GM23338 (cell line): ENCODE measurements at regions not wholly inside any gene's neighbourhood (a gene's known extent, or its start where the extent isn't known, plus 50 kb on each side); places are given as distances from the start of the nearest gene placed in this dataset.
A peak's percentile ranks its signal among the peaks of the same experiment; 100 is the strongest.

Experiments
- ATAC-seq: fragments of 200-7000 bp; cut with Tn5 transposase; 3 replicates; pipeline ENCODE4 v1.9.1; 2020
- DNase-seq: peaks from one replicate; pipeline ENCODE4 v3.0.0-alpha.2; 2015; ENCODE audit warnings: low spot score
- H2AFZ ChIP-seq: fragments of 200-600 bp; sonication (generic); 2 replicates; pipeline ENCODE4 v1.8.0; 2016; ENCODE audit warnings: antibody characterized with exemption, mild to moderate bottlenecking, moderate library complexity
- H3F3A ChIP-seq: fragments of 200-600 bp; sonication (generic); replicated peaks from 2 replicates; pipeline ENCODE4 v1.8.0; 2017; ENCODE audit warnings: antibody characterized with exemption, mixed run types, low read depth
- H3K27ac ChIP-seq: fragments of 200-600 bp; sonication (generic); 2 replicates; pipeline ENCODE4 v1.6.1; 2016; ENCODE audit warnings: low read depth
- H3K27me3 ChIP-seq: fragments of 200-600 bp; sonication (generic); 2 replicates; pipeline ENCODE4 v1.8.0; 2016; ENCODE audit warnings: mild to moderate bottlenecking, mixed run types, moderate library complexity; ENCODE audit not compliant: insufficient read depth
- H3K36me3 ChIP-seq: fragments of 200-600 bp; sonication (generic); 2 replicates; pipeline ENCODE4 v1.8.0; 2016; ENCODE audit warnings: mild to moderate bottlenecking; ENCODE audit not compliant: insufficient read depth
- H3K4me1 ChIP-seq: fragments of 200-600 bp; sonication (generic); 2 replicates; pipeline ENCODE4 v1.8.0; 2016; ENCODE audit warnings: mild to moderate bottlenecking, moderate library complexity; ENCODE audit not compliant: insufficient read depth
- H3K4me2 ChIP-seq: fragments of 200-600 bp; sonication (generic); 2 replicates; pipeline ENCODE4 v1.7.1; 2017; ENCODE audit warnings: mixed run types
- H3K4me3 ChIP-seq: fragments of 200-600 bp; sonication (generic); 2 replicates; pipeline ENCODE4 v1.6.1; 2016; ENCODE audit warnings: mixed run types
- H3K79me2 ChIP-seq: fragments of 200-600 bp; sonication (generic); replicated peaks from 2 replicates; pipeline ENCODE4 v1.8.0; 2017; ENCODE audit warnings: mild to moderate bottlenecking; ENCODE audit not compliant: insufficient read depth
- H3K9me2 ChIP-seq: fragments of 200-600 bp; sonication (generic); 2 replicates; pipeline ENCODE4 v1.8.0; 2017; ENCODE audit not compliant: insufficient read depth
- H4K20me1 ChIP-seq: fragments of 200-600 bp; sonication (generic); replicated peaks from 2 replicates; pipeline ENCODE4 v1.8.0; 2017; ENCODE audit warnings: mild to moderate bottlenecking; ENCODE audit not compliant: insufficient read depth
- H3K27ac Mint-ChIP-seq: 2 replicates; pipeline ENCODE4 v1.8.0; 2020; ENCODE audit warnings: inconsistent platforms, mild to moderate bottlenecking, moderate library complexity, mixed read lengths
- H3K27me3 Mint-ChIP-seq: 3 replicates; pipeline ENCODE4 v1.8.0; 2022; ENCODE audit warnings: low read depth, mild to moderate bottlenecking, moderate library complexity, mixed read lengths, inconsistent platforms; ENCODE audit not compliant: insufficient read depth, poor library complexity
- H3K36me3 Mint-ChIP-seq: 3 replicates; pipeline ENCODE4 v1.8.0; 2021; ENCODE audit warnings: low read depth, mild to moderate bottlenecking, inconsistent platforms, moderate library complexity, mixed read lengths
- H3K4me1 Mint-ChIP-seq: 3 replicates; pipeline ENCODE4 v1.8.0; 2020; ENCODE audit warnings: mild to moderate bottlenecking, inconsistent platforms, mixed read lengths
- H3K4me3 Mint-ChIP-seq: 3 replicates; pipeline ENCODE4 v1.8.0; 2021; ENCODE audit warnings: moderate library complexity, mild to moderate bottlenecking, inconsistent platforms, mixed read lengths
- H3K9me3 Mint-ChIP-seq: 3 replicates; pipeline ENCODE4 v1.8.0; 2020; ENCODE audit warnings: moderate library complexity, mild to moderate bottlenecking, inconsistent platforms, mixed read lengths
- CREB1 ChIP-seq: fragments of 250-450 bp; sonication (Bioruptor Pico); IDR thresholded peaks from 2 replicates; pipeline ENCODE4 v1.5.0; 2020; ENCODE audit warnings: low read depth, mild to moderate bottlenecking, moderate library complexity
- CTCF ChIP-seq, 2 experiments: fragments of 200-600 bp in 1 of 2; sonication (generic) in 1 of 2; conservative IDR thresholded peaks; 2 replicates each; pipeline versions ENCODE4 v1.5.1 to v1.6.1; 2016 to 2017; ENCODE audit warnings: antibody characterized with exemption in 2 of 2, low read depth in 2 of 2, mild to moderate bottlenecking in 2 of 2, moderate library complexity in 1 of 2
- NANOG ChIP-seq: IDR thresholded peaks from 2 replicates; pipeline ENCODE4 v1.6.1; 2016; ENCODE audit warnings: antibody characterized with exemption, borderline replicate concordance
- REST ChIP-seq: IDR thresholded peaks from one replicate; pipeline ENCODE4 v1.6.1; 2018; ENCODE audit warnings: antibody characterized with exemption; ENCODE audit not compliant: unreplicated experiment
- ZNF331 ChIP-seq: fragments of 250-450 bp; sonication (Bioruptor Pico); IDR thresholded peaks from 2 replicates; pipeline ENCODE4 v1.5.0; 2020; ENCODE audit warnings: low read depth, mild to moderate bottlenecking, moderate library complexity
- ZNF462 ChIP-seq: fragments of 250-450 bp; sonication (Bioruptor Pico); IDR thresholded peaks from 2 replicates; pipeline ENCODE4 v1.5.0; 2020; ENCODE audit warnings: mild to moderate bottlenecking, moderate library complexity

- TF ChIP-seq REST: no peak
- TF ChIP-seq ZNF331: no peak
- TF ChIP-seq CREB1: no peak
Measured at GRCh38 chr11:81792416-81792815, 941.2 kb downstream of the FAM181B start (continued).

- no peak for DNase-seq
- Histone ChIP-seq H3K27ac (no peak overlapping the region), H3K36me3 (no peaks in the 10 kb centered on the region)
Measured at GRCh38 chr11:81787584-81788049, 946.0 kb downstream of the FAM181B start.

GRCh38 chr11:81772166-81772565, 961.5 kb downstream of the FAM181B start:
- peak overlapping the region; percentile 74; the same call in 1 of the 2 replicates for H3K27ac Mint-ChIP-seq
- Histone ChIP-seq H3K4me3 (no peak overlapping the region), H2AFZ (peak overlapping the region; percentile 25; the same call in 1 of the 2 replicates), H3K9me2 (no peaks in the 10 kb centered on the region), H3K79me2 (no peaks in the 10 kb centered on the region), H3F3A (no peaks in the 10 kb centered on the region), H4K20me1 (no peaks in the 10 kb centered on the region), H3K27ac (no peak overlapping the region), H3K36me3 (no peaks in the 10 kb centered on the region), H3K4me1 (peaks cover 5% of the 10 kb centered on the region; the same call in 1 of the 2 replicates), H3K27me3 (no peaks in the 10 kb centered on the region), H3K4me2 (peak overlapping the region; percentile 28; the same call in 1 of the 2 replicates)
- H3K4me3 Mint-ChIP-seq: no peak overlapping the region
- no peaks in the 10 kb centered on the region for H3K9me3 Mint-ChIP-seq
- DNase-seq (peak; percentile 43), ATAC-seq (peak; percentile 80)
- H3K4me1 Mint-ChIP-seq: peaks cover 15% of the 10 kb centered on the region
- no peaks in the 10 kb centered on the region for H3K27me3 Mint-ChIP-seq
- H3K36me3 Mint-ChIP-seq: no peaks in the 10 kb centered on the region
- no peak for TF ChIP-seq ZNF331
- no peak for TF ChIP-seq ZNF462

More at GRCh38 chr11:81787584-81788049, 946.0 kb downstream of the FAM181B start:
- H3K27me3 ChIP-seq: no peaks in the 10 kb centered on the region
- no peak overlapping the region for H3K4me3 ChIP-seq
- H3F3A ChIP-seq: no peaks in the 10 kb centered on the region
- no peaks in the 10 kb centered on the region for H3K9me3 Mint-ChIP-seq
- H2AFZ ChIP-seq: no peak overlapping the region
- H3K4me3 Mint-ChIP-seq: no peak overlapping the region
- no peaks in the 10 kb centered on the region for H3K36me3 Mint-ChIP-seq
- H3K27me3 Mint-ChIP-seq: peaks cover 2% of the 10 kb centered on the region
- H3K27ac Mint-ChIP-seq: no peak overlapping the region
- H3K4me1 ChIP-seq: no peaks in the 10 kb centered on the region
- no peaks in the 10 kb centered on the region for H4K20me1 ChIP-seq
- no peaks in the 10 kb centered on the region for H3K79me2 ChIP-seq
- TF ChIP-seq CTCF (conservative IDR thresholded peaks at IDR 0.05; ENCODE audit: low read depth in 2 of 2) (peak; percentile 33 to 48), NANOG (no peak)
- ATAC-seq: no peak
- no peaks in the 10 kb centered on the region for H3K9me2 ChIP-seq
- no peak overlapping the region for H3K4me2 ChIP-seq
- peaks cover under 1% of the 10 kb centered on the region; the same call in 1 of the 3 replicates for H3K4me1 Mint-ChIP-seq
